ENCODE measurements at regions not wholly inside any gene's neighbourhood (a gene's known extent, or its start where the extent isn't known, plus 50 kb on each side); places are given as distances from the start of the nearest gene placed in this dataset.

DNA sequence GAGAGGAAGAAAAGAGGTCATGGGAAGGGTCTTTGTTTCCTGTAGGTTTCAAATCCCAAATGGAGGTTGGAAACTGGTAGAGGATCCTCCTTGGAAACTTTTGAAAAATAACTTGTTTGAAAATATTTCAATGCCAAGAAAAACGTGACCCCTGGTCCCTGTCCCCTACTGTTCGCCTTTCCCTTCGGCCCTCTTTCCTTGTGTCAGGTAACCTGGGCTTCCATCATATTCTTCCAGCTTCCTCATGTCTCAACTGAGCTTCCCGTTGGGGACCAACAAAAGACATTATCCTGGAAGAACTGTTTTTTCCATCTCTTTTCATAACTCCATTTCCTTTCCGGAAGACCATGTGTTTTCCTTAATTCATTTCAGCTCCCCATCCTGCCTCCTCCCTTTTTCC lies 266.8 kb upstream of the ANKRD55 start:
- Histone ChIP-seq H3K9me3 (no peaks in the 10 kb centered on the region), H3K4me1 (no peaks in the 10 kb centered on the region), H3K27ac (no peak overlapping the region), H3K36me3 (no peaks in the 10 kb centered on the region), H3K27me3 (no peaks in the 10 kb centered on the region), H3K4me3 (no peak overlapping the region)
- no peak for DNase-seq
- TF ChIP-seq POLR2A (IDR thresholded peaks at IDR 0.05), result no peak
- TF ChIP-seq, protein P1, sequence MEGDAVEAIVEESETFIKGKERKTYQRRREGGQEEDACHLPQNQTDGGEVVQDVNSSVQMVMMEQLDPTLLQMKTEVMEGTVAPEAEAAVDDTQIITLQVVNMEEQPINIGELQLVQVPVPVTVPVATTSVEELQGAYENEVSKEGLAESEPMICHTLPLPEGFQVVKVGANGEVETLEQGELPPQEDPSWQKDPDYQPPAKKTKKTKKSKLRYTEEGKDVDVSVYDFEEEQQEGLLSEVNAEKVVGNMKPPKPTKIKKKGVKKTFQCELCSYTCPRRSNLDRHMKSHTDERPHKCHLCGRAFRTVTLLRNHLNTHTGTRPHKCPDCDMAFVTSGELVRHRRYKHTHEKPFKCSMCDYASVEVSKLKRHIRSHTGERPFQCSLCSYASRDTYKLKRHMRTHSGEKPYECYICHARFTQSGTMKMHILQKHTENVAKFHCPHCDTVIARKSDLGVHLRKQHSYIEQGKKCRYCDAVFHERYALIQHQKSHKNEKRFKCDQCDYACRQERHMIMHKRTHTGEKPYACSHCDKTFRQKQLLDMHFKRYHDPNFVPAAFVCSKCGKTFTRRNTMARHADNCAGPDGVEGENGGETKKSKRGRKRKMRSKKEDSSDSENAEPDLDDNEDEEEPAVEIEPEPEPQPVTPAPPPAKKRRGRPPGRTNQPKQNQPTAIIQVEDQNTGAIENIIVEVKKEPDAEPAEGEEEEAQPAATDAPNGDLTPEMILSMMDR (IDR thresholded peaks at IDR 0.05), result no peak
- intact Hi-C loops (cut with DNase I; ENCODE audit: low total_unique reads), result no loop called here

DNA sequence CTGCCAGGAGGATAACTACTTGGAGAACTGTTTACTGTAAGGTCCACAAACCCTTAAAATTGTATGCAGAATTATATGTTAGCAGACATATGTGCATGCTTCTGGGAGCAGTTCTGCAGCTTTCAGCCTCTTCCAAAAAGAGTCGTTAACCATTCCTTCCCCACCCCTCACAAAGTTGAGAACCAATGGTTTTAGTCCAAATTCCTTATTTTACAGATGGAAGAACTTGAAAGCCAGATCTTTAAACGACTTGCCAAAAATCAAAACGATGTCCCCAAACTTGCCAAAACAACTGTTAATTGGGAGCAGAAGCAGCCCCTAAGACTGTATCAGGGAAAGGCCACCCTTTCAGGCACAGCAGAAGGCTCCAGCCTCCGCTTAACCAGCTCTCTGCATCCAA lies 266.4 kb upstream of the ANKRD55 start:
- no peak for DNase-seq
- TF ChIP-seq, protein P1 (IDR thresholded peaks at IDR 0.05), result no peak
- TF ChIP-seq POLR2A (IDR thresholded peaks at IDR 0.05), result no peak
- no peaks in the 10 kb centered on the region for H3K4me1 ChIP-seq
- no peaks in the 10 kb centered on the region for H3K27me3 ChIP-seq
- H3K27ac ChIP-seq, result no peak overlapping the region
- H3K36me3 ChIP-seq, result no peaks in the 10 kb centered on the region
- intact Hi-C loops (cut with DNase I; ENCODE audit: low total_unique reads), result no loop called here
- H3K9me3 ChIP-seq, result no peaks in the 10 kb centered on the region
- no peak overlapping the region for H3K4me3 ChIP-seq

DNA sequence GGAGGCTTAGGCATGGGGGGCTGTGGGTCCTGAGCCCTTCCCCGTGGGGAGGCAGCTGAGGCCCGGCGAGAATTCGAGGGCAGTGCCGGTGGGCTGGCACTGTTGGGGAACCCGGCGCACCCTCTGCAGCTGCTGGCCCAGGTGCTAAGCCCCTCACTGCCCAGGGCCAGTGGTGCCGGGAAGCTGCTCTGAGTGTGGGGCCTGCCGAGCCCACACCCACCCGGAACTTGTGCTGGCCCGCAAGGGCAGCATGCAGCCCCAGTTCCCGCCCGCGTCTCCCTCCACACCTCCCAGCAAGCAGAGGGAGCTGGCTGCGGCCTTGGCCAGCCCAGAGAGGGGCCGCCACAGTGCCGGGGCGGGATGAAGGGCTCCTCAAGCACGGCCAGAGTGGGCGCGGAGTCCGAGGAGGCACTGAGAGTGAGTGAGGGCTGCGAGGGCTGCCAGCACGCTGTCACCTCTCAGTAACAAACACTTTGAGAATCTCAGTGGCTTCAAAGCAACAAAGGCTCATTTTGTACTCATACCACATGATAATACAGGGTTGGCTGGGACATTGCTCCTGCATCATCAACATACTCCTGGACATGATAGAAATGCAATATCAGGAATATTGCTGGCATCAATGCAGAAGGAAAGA lies 265.7 kb upstream of the ANKRD55 start:
- no peak for TF ChIP-seq POLR2A (IDR thresholded peaks at IDR 0.05)
- TF ChIP-seq, protein P1 (IDR thresholded peaks at IDR 0.05), result no peak
- Histone ChIP-seq H3K9me3 (no peaks in the 10 kb centered on the region), H3K27ac (no peak overlapping the region), H3K4me1 (no peaks in the 10 kb centered on the region), H3K27me3 (no peaks in the 10 kb centered on the region), H3K36me3 (no peaks in the 10 kb centered on the region), H3K4me3 (no peak overlapping the region)
- no peak for DNase-seq
- intact Hi-C loops (cut with DNase I; ENCODE audit: low total_unique reads), result no loop called here

DNA sequence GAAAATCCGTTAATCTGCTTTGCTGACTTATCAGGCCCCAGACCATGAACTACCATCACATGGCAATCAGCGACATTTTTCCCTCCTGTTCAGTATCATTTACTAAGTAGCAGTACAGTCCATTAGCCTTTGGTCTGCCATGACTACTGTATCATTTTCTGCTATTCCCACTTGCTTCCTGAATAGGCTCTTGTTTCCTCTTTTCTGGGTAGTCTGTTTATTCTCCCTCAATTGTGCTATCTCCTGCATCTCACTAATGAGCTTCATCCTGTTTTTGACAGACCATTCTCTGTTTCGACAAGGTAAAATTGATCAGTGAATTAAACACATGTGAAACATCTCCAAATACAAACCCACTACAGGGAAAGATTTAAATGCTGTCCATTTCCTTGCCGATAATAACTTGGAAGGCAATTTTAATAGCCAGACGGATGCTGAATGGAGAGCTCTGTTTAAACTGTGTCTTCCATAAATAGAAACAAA lies 263.5 kb upstream of the ANKRD55 start:
- no peaks in the 10 kb centered on the region for H3K4me1 ChIP-seq
- TF ChIP-seq, protein P1 (IDR thresholded peaks at IDR 0.05), result no peak
- no peak for TF ChIP-seq POLR2A (IDR thresholded peaks at IDR 0.05)
- no peak overlapping the region for H3K27ac ChIP-seq
- no peaks in the 10 kb centered on the region for H3K27me3 ChIP-seq
- no peak overlapping the region for H3K4me3 ChIP-seq
- intact Hi-C loops (cut with DNase I; ENCODE audit: low total_unique reads), result no loop called here
- no peaks in the 10 kb centered on the region for H3K9me3 ChIP-seq
- no peaks in the 10 kb centered on the region for H3K36me3 ChIP-seq
- DNase-seq, result no peak

DNA sequence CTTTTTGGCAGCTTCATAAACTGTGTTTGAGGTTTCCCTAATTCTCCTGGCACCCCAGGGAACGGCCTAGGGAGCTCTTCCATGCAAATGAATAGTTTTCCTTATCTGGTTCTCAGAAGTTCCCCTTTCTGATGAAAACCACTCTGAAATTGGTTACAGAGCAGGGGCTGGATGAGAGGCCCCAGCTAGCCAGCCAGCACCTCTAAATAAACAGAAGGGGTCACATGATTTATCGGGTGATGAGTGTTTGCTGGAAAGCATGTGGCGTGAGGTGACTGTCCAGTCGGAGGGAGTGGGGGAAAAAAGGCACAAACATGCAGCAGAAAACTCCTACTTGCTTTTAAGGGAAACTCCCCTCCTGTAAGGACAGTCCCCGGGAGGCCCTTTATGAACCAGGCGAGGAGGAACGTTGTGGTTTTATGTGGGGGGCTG lies 261.2 kb upstream of the ANKRD55 start:
- H3K27ac ChIP-seq, result no peak overlapping the region
- H3K9me3 ChIP-seq, result no peaks in the 10 kb centered on the region
- intact Hi-C loops (cut with DNase I; ENCODE audit: low total_unique reads), result no loop called here

More for the DNA sequence above, 261.2 kb upstream of the ANKRD55 start:
- H3K4me3 ChIP-seq, result no peak overlapping the region
- no peaks in the 10 kb centered on the region for H3K4me1 ChIP-seq
- H3K36me3 ChIP-seq, result no peaks in the 10 kb centered on the region
- DNase-seq, result no peak
- H3K27me3 ChIP-seq, result no peaks in the 10 kb centered on the region
- TF ChIP-seq, protein P1 (IDR thresholded peaks at IDR 0.05), result no peak
- TF ChIP-seq POLR2A (IDR thresholded peaks at IDR 0.05), result no peak

Data from uterus (tissue), 3 donors.